Calu3 (cell line): ENCODE measurements at regions not wholly inside any gene's neighbourhood (a gene's known extent, or its start where the extent isn't known, plus 50 kb on each side); places are given as distances from the start of the nearest gene placed in this dataset.

Experiments used
- BruUV-seq: library from RNA; stranded (reverse); fragments of 400-500 nt; replicated peaks from 2 replicates; lab custom pipeline; 2021; lab: Mats Ljungman, UMichigan
- CTCF ChIA-PET: fragments of 300-600 bp; sonication (Branson Sonifier 250); formaldehyde crosslinking; loops from one replicate; lab custom pipeline; 2022; ENCODE audit warnings: antibody characterized with exemption; lab: Charles Lee
- DNase-seq: peaks from one replicate; pipeline ENCODE4 v3.0.0; 2022
- H3K27ac Mint-ChIP-seq: one replicate; pipeline ENCODE4 v1.8.0; 2022; ENCODE audit warnings: mixed read lengths; ENCODE audit not compliant: unreplicated experiment
- H3K27me3 Mint-ChIP-seq: one replicate; pipeline ENCODE4 v1.8.0; 2022; ENCODE audit warnings: mixed read lengths; ENCODE audit not compliant: unreplicated experiment
- H3K36me3 Mint-ChIP-seq: one replicate; pipeline ENCODE4 v1.8.0; 2022; ENCODE audit warnings: mild to moderate bottlenecking, moderate library complexity, mixed read lengths; ENCODE audit not compliant: insufficient read depth, unreplicated experiment
- H3K4me1 Mint-ChIP-seq: one replicate; pipeline ENCODE4 v1.8.0; 2022; ENCODE audit warnings: mild to moderate bottlenecking, low read depth, mixed read lengths; ENCODE audit not compliant: unreplicated experiment
- H3K4me3 Mint-ChIP-seq: one replicate; pipeline ENCODE4 v1.8.0; 2022; ENCODE audit warnings: mild to moderate bottlenecking, low read depth, moderate library complexity, mixed read lengths; ENCODE audit not compliant: unreplicated experiment
- H3K9me3 Mint-ChIP-seq: one replicate; pipeline ENCODE4 v1.8.0; 2022; ENCODE audit warnings: low read depth, mixed read lengths; ENCODE audit not compliant: unreplicated experiment
- CTCF ChIP-seq: fragments of 200-600 bp; IDR thresholded peaks from one replicate; pipeline ENCODE4 v1.8.0; 2022; ENCODE audit warnings: antibody characterized with exemption; ENCODE audit not compliant: unreplicated experiment
- intact Hi-C: fragments of 100-400 bp; cut with micrococcal nuclease; formaldehyde crosslinking; loops from one replicate; pipeline ENCODE4 v1.10.0; 2022; ENCODE audit not compliant: unreplicated experiment

- CTCF ChIA-PET = no interaction called here
- Mint-ChIP-seq H3K4me3 (no peak overlapping the region), H3K36me3 (no peaks in the 10 kb centered on the region), H3K27me3 (no peaks in the 10 kb centered on the region), H3K9me3 (no peaks in the 10 kb centered on the region), H3K4me1 (no peaks in the 10 kb centered on the region), H3K27ac (no peak overlapping the region)
- intact Hi-C loops = no loop called here
- no TSS peak for BruUV-seq
- DNase-seq = no peak
- TF ChIP-seq CTCF = no peak
These were observed 796.1 kb downstream of the DCDC2C start for GRCh38 chr2:4499316-4500030.

GRCh38 chr2:4501525-4501924, 798.1 kb downstream of the DCDC2C start:
- no peak for TF ChIP-seq CTCF
- no TSS peak for BruUV-seq
- H3K4me3 Mint-ChIP-seq = no peak overlapping the region

GRCh38 chr2:4502230-4502843, 799.0 kb downstream of the DCDC2C start:
- no TSS peak for BruUV-seq
- Mint-ChIP-seq H3K9me3 (peaks cover 3% of the 10 kb centered on the region), H3K36me3 (no peaks in the 10 kb centered on the region), H3K4me1 (no peaks in the 10 kb centered on the region), H3K27ac (no peak overlapping the region), H3K4me3 (no peak overlapping the region), H3K27me3 (no peaks in the 10 kb centered on the region)
- DNase-seq = no peak
- CTCF ChIA-PET = no interaction called here
- intact Hi-C loops = no loop called here
- TF ChIP-seq CTCF = no peak

More at GRCh38 chr2:4501525-4501924, 798.1 kb downstream of the DCDC2C start:
- Mint-ChIP-seq H3K9me3 (peaks cover 3% of the 10 kb centered on the region), H3K27me3 (no peaks in the 10 kb centered on the region), H3K36me3 (no peaks in the 10 kb centered on the region), H3K27ac (no peak overlapping the region), H3K4me1 (no peaks in the 10 kb centered on the region)
- intact Hi-C loops = no loop called here
- CTCF ChIA-PET = no interaction called here
- no peak for DNase-seq

- BruUV-seq = no TSS peak
- H3K27me3 Mint-ChIP-seq = no peaks in the 10 kb centered on the region
These were observed 804.3 kb downstream of the DCDC2C start for GRCh38 chr2:4507661-4508060.

More at GRCh38 chr2:4507661-4508060, 804.3 kb downstream of the DCDC2C start:
- intact Hi-C loops = no loop called here
- CTCF ChIA-PET = no interaction called here
- DNase-seq = no peak
- no peaks in the 10 kb centered on the region for H3K4me1 Mint-ChIP-seq
- peaks cover 16% of the 10 kb centered on the region for H3K9me3 Mint-ChIP-seq
- no peak overlapping the region for H3K4me3 Mint-ChIP-seq
- no peak overlapping the region for H3K27ac Mint-ChIP-seq
- no peak for TF ChIP-seq CTCF
- H3K36me3 Mint-ChIP-seq = no peaks in the 10 kb centered on the region
